Caco-2 (cell line): ENCODE measurements at regions not wholly inside any gene's neighbourhood (a gene's known extent, or its start where the extent isn't known, plus 50 kb on each side); places are given as distances from the start of the nearest gene placed in this dataset.
"Not testable (repeated sequence)": the region's sequence is repeated elsewhere in the genome, so short reads cannot be mapped to it uniquely, and the experiment has no call there.

Experiments
- BruUV-seq: library from RNA; stranded (reverse); fragments of 400-500 nt; replicated peaks from 2 replicates; lab custom pipeline; 2021; lab: Mats Ljungman, UMichigan
- CTCF ChIA-PET: fragments of 300-600 bp; sonication (Branson Sonifier 250); formaldehyde crosslinking; loops from one replicate; lab custom pipeline; 2022; ENCODE audit warnings: antibody characterized with exemption; lab: Charles Lee
- POLR2A ChIA-PET: fragments of 300-600 bp; sonication (Branson Sonifier 250); formaldehyde crosslinking; loops from one replicate; lab custom pipeline; 2022; ENCODE audit warnings: antibody characterized with exemption; lab: Charles Lee
- DNase-seq, 2 experiments: peaks; one replicate each; pipeline versions ENCODE4 v3.0.0 to v3.0.0-alpha.2; 2020 to 2022
- H3K27me3 ChIP-seq: replicated peaks from 2 replicates; pipeline ENCODE4 v1.6.0; 2011; ENCODE audit warnings: low read length; ENCODE audit not compliant: control insufficient read depth, insufficient read depth
- H3K36me3 ChIP-seq: 2 replicates; pipeline ENCODE4 v1.5.1; 2011; ENCODE audit warnings: low read length; ENCODE audit not compliant: control insufficient read depth, insufficient read depth
- H3K4me1 ChIP-seq: fragments of 250-450 bp; sonication (Bioruptor Pico); 2 replicates; pipeline ENCODE4 v1.5.1; 2020; ENCODE audit warnings: mild to moderate bottlenecking
- H3K4me3 ChIP-seq: 2 replicates; pipeline ENCODE4 v1.5.1; 2011; ENCODE audit warnings: low read depth, mild to moderate bottlenecking, control low read depth, low read length
- H3K9me3 ChIP-seq: fragments of 250-450 bp; sonication (Bioruptor Pico); 2 replicates; pipeline ENCODE4 v1.5.1; 2020; ENCODE audit warnings: mild to moderate bottlenecking, moderate library complexity
- H3K27ac Mint-ChIP-seq: one replicate; pipeline ENCODE4 v1.8.0; 2022; ENCODE audit warnings: mixed read lengths; ENCODE audit not compliant: unreplicated experiment
- H3K27me3 Mint-ChIP-seq: one replicate; pipeline ENCODE4 v1.8.0; 2022; ENCODE audit warnings: mixed read lengths; ENCODE audit not compliant: insufficient read depth, unreplicated experiment
- H3K36me3 Mint-ChIP-seq: one replicate; pipeline ENCODE4 v1.8.0; 2022; ENCODE audit warnings: mild to moderate bottlenecking, mixed read lengths; ENCODE audit not compliant: insufficient read depth, unreplicated experiment
- H3K4me1 Mint-ChIP-seq: one replicate; pipeline ENCODE4 v1.8.0; 2022; ENCODE audit warnings: low read depth, mixed read lengths; ENCODE audit not compliant: unreplicated experiment
- H3K4me3 Mint-ChIP-seq: one replicate; pipeline ENCODE4 v1.8.0; 2022; ENCODE audit warnings: mild to moderate bottlenecking, moderate library complexity, mixed read lengths; ENCODE audit not compliant: unreplicated experiment
- H3K9me3 Mint-ChIP-seq: one replicate; pipeline ENCODE4 v1.8.0; 2022; ENCODE audit warnings: mixed read lengths; ENCODE audit not compliant: unreplicated experiment
- intact Hi-C: fragments of 100-400 bp; cut with micrococcal nuclease; formaldehyde crosslinking; loops from one replicate; pipeline ENCODE4 v1.10.0; 2022; ENCODE audit not compliant: unreplicated experiment
- TF ChIP-seq, protein P1 (sequence below), 2 experiments: fragments of 200-600 bp in 1 of 2; IDR thresholded peaks; 1 replicate in 1 of 2; 2 replicates in 1 of 2; pipeline versions ENCODE4 v1.5.1 to v1.8.0; 2011 to 2022; ENCODE audit warnings: antibody characterized with exemption in 1 of 2, control low read depth in 1 of 2, inconsistent platforms in 1 of 2, low read depth in 1 of 2, low read length in 1 of 2, mild to moderate bottlenecking in 1 of 2, moderate library complexity in 1 of 2; ENCODE audit not compliant: insufficient read depth in 1 of 2, severe bottlenecking in 1 of 2, unreplicated experiment in 1 of 2

DNA sequence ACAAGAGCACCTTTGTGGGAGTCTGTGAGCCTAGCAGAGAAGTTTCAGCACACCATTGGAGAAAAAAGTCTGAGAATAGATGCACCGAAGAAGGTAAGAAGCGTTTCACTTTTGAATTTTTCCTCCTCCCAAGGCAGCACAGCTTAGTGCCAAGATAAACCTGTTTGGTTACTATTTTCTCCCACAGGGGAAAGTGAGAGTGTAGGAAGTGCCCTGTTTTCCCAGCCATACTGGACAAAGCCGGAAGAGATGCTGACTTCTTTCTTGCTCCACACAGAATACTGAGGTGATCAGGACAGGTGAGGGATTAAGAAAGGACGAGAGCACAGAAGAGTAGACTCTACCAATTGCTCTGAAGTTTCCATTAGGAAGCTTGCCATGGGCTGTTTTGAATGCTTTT lies 1011.0 kb upstream of the MIR17HG start:
- H3K27me3 Mint-ChIP-seq: no peaks in the 10 kb centered on the region
- intact Hi-C loops: no loop called here
- peaks cover 7% of the 10 kb centered on the region for H3K4me1 Mint-ChIP-seq
- TF ChIP-seq, protein P1, sequence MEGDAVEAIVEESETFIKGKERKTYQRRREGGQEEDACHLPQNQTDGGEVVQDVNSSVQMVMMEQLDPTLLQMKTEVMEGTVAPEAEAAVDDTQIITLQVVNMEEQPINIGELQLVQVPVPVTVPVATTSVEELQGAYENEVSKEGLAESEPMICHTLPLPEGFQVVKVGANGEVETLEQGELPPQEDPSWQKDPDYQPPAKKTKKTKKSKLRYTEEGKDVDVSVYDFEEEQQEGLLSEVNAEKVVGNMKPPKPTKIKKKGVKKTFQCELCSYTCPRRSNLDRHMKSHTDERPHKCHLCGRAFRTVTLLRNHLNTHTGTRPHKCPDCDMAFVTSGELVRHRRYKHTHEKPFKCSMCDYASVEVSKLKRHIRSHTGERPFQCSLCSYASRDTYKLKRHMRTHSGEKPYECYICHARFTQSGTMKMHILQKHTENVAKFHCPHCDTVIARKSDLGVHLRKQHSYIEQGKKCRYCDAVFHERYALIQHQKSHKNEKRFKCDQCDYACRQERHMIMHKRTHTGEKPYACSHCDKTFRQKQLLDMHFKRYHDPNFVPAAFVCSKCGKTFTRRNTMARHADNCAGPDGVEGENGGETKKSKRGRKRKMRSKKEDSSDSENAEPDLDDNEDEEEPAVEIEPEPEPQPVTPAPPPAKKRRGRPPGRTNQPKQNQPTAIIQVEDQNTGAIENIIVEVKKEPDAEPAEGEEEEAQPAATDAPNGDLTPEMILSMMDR (IDR thresholded peaks at IDR 0.05; ENCODE audit: insufficient read depth in 1 of 2, low read depth in 1 of 2, low read length in 1 of 2, severe bottlenecking in 1 of 2, unreplicated experiment in 1 of 2): no peak
- peaks cover 9% of the 10 kb centered on the region for H3K9me3 Mint-ChIP-seq
- DNase-seq: no peak
- Histone ChIP-seq H3K9me3 (0 out of 2 replicates have a peak, but pooled peaks cover 3% of the 10 kb centered on the region), H3K4me1 (no peaks in the 10 kb centered on the region), H3K36me3 (no peaks in the 10 kb centered on the region), H3K27me3 (no peaks in the 10 kb centered on the region), H3K4me3 (no peak overlapping the region)
- H3K27ac Mint-ChIP-seq: no peak overlapping the region
- no peak overlapping the region for H3K4me3 Mint-ChIP-seq
- H3K36me3 Mint-ChIP-seq: no peaks in the 10 kb centered on the region
- ChIA-PET CTCF (no interaction called here), POLR2A (no interaction called here)
- no TSS peak for BruUV-seq

DNA sequence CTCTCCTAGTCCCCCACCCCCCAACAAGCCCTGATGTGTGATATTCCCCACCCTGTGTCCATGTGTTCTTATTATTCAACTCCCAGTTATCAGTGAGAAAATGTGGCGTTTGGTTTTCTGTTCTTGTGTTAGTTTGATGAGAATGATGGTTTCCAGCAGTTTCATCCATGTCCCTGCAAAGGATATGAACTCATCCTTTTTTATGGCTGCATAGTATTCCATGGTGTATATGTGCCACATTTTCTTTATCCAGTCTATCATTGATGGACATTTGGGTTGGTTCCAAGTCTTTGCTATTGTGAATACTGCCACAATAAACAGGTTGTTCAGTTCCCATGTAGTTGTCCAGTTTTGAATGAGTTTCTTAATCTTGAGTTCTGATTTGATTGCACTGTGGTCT lies 1006.1 kb upstream of the MIR17HG start:
- H3K4me1 ChIP-seq, DNase-seq, H3K9me3 ChIP-seq, BruUV-seq, H3K36me3 Mint-ChIP-seq, H3K27me3 Mint-ChIP-seq, CTCF ChIA-PET, H3K4me3 ChIP-seq, H3K36me3 ChIP-seq, H3K4me3 Mint-ChIP-seq, POLR2A ChIA-PET, H3K4me1 Mint-ChIP-seq, H3K9me3 Mint-ChIP-seq, H3K27me3 ChIP-seq, intact Hi-C loops, H3K27ac Mint-ChIP-seq: not testable (repeated sequence)

DNA sequence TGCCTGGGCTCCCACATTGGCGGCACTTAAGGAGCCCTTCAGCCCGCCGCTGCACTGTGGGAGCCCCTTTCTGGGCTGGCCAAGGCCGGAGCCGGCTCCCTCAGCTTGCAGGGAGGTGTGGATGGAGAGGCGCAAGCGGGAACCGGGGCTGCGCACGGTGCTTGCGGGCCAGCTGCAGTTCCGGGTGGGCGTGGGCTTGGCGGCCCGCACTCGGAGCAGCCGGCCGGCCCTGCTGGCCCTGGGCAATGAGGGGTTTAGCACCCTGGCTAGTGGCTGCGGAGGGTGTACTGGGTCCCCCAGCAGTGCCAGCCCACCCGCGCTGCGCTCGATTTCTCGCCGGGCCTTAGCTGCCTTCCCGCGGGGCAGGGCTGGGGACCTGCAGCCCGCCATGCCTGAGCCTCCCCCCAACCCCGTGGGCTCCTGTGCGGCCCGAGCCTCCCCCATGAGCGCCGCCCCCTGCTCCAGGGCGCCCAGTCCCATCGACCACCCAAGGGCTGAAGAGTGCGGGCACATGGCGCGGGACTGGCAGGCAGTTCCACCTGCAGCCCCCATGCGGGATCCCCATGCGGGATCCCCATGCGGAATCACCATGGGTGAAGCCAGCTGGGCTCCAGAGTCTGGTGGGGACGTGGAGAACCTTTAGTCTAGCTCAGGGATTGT lies 998.9 kb upstream of the MIR17HG start:
- intact Hi-C loops, H3K27me3 Mint-ChIP-seq, H3K4me3 Mint-ChIP-seq, H3K27ac Mint-ChIP-seq, H3K9me3 Mint-ChIP-seq, CTCF ChIA-PET, H3K4me1 Mint-ChIP-seq, H3K4me1 ChIP-seq, H3K36me3 ChIP-seq, H3K36me3 Mint-ChIP-seq, POLR2A ChIA-PET, BruUV-seq, H3K4me3 ChIP-seq, H3K27me3 ChIP-seq, DNase-seq, H3K9me3 ChIP-seq: not testable (repeated sequence)

DNA sequence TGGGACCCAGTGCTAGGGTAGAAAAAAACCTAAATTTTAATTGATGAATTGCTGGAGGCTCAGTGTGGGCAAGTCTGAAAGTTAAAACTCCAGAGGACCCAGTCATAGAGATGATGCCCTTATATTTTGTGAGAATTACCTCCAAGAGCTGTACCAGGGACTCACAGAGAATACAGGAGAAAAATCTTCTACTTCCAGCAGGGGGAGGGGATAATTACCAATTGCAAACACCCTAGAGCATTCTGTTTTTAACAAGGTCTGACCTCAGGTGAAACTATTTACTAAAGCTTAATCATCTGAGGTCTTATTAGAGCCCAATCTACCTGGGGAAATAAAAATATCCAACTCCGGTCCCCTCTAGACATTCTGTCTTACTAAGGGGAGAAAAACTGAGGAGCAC lies 994.7 kb upstream of the MIR17HG start:
- H3K4me3 Mint-ChIP-seq: no peak overlapping the region
- intact Hi-C loops: no loop called here
- Histone ChIP-seq H3K36me3 (no peaks in the 10 kb centered on the region), H3K4me1 (no peaks in the 10 kb centered on the region), H3K4me3 (no peak overlapping the region), H3K9me3 (no peaks in the 10 kb centered on the region), H3K27me3 (no peaks in the 10 kb centered on the region)
- H3K36me3 Mint-ChIP-seq: no peaks in the 10 kb centered on the region
- CTCF ChIA-PET: no interaction called here
- H3K4me1 Mint-ChIP-seq: no peaks in the 10 kb centered on the region
- H3K27ac Mint-ChIP-seq: no peak overlapping the region
- TF ChIP-seq, protein P1 (IDR thresholded peaks at IDR 0.05; ENCODE audit: insufficient read depth in 1 of 2, low read depth in 1 of 2, low read length in 1 of 2, severe bottlenecking in 1 of 2, unreplicated experiment in 1 of 2): peak in 1 of 2 experiments; percentile 26
- H3K9me3 Mint-ChIP-seq: no peaks in the 10 kb centered on the region
- no TSS peak for BruUV-seq
- H3K27me3 Mint-ChIP-seq: no peaks in the 10 kb centered on the region
- no peak for DNase-seq
- POLR2A ChIA-PET: no interaction called here
